8988T (cell line): ENCODE measurements at regions not wholly inside any gene's neighbourhood (a gene's known extent, or its start where the extent isn't known, plus 50 kb on each side); places are given as distances from the start of the nearest gene placed in this dataset.
"Not testable (repeated sequence)": the region's sequence is repeated elsewhere in the genome, so short reads cannot be mapped to it uniquely, and the experiment has no call there.

Source experiments
- DNase-seq: peaks from one replicate; pipeline ENCODE4 v3.0.0; 2011

DNA sequence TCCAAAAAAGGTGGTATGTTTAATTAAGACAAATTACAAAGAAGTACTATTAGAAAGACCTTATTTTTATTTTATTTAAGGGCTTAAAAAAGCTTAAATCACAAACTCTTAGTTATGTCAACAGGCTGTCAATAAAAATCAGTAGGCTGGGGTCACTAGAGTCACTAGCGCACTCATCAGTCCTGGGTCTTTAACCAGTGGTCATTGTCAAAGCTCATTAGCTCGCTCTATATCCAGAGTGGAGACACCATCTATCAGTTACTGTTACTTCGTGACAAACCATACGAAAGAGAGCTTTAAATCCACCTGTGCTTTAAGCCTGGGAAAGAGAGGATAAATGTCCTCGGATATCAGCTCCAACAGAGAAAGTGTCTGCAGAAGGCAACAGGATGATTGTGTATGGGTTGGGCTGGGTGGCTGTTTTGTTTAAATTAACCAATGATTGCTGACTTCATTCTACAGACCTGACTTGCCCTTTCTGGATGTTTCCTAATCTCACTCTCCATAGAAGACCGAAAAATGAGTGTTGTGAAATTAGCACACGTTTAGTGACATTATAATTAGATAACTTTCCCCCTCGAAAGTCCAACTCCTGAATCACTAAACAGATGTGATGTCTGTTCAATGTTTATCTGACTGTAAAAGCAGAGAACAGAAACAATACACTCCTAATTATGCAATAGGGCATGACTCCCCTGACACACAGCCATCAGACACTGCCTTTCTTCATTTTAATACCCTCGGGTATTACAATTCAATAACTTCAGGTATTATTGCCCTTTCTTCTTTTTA is 123.6 kb upstream of the TNPO1 start:
- DNase-seq, result no peak

GRCh38 chr5:72692231-72692637 is 124.2 kb upstream of the TNPO1 start:
- DNase-seq, result no peak

- DNase-seq, result no peak
These were observed 124.7 kb upstream of the TNPO1 start for GRCh38 chr5:72691751-72692150.

GRCh38 chr5:72688916-72689315 is 127.5 kb upstream of the TNPO1 start:
- DNase-seq, result no peak

DNA sequence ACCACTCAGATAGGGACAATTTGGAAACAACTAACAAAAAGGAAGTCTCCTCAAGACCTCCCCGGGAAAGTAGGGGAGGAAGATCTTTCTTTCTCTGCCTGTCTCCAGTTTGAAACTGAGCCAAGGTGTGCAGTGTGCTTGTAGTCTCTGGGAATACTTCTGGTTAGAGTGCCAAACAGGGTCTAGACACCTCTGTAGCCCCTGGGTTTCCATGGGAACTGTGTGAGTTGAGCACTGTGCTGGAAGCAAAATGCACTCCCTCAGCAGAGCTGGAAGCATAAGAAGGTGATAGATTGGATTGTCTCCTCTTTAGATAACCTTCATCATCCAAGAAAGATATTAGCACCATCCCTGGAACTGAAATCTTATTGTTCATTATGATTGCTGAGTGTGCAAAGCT is 129.2 kb upstream of the TNPO1 start:
- DNase-seq, result no peak

GRCh38 chr5:72682561-72682960 is 133.9 kb upstream of the TNPO1 start:
- DNase-seq, result no peak

- DNase-seq, result no peak
These were observed 134.7 kb upstream of the TNPO1 start for GRCh38 chr5:72681781-72682180.

DNA sequence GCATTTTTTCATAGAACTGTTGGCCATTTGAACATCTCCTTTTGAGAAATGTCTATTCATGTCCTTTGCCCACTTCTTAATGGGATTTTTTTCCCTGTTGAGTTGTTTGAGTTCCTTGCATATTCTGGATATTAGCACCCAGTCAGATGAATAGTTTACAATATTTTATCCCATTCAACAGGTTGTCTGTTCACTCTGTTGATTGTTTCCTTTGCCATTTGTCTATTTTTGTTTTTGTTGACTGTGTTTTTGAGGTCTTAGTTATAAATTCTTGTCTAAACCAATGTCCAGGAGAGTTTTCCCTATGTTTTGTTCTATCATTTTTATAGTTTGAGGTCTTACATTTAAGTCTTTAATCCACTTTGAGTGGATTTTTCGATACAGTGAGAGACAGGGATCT is 139.0 kb upstream of the TNPO1 start:
- no peak for DNase-seq

DNA sequence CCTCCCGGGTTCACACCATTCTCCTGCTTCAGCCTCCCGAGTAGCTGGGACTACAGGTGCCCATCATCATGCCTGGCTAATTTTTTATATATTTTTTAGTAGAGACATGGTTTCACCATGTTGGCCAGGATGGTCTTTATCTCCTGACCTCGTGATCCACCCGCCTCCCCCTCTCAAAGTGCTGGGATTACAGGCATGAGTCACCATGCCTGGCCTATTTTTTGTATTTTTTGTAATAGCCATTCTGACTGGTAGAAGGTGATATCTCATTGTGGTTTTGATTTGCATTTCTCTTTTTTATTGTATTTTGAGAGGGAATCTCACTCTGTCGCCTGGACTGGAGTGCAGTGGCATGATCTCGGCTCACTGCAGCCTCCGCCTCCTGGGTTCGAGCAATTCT is 139.6 kb upstream of the TNPO1 start:
- DNase-seq, result not testable (repeated sequence)

DNA sequence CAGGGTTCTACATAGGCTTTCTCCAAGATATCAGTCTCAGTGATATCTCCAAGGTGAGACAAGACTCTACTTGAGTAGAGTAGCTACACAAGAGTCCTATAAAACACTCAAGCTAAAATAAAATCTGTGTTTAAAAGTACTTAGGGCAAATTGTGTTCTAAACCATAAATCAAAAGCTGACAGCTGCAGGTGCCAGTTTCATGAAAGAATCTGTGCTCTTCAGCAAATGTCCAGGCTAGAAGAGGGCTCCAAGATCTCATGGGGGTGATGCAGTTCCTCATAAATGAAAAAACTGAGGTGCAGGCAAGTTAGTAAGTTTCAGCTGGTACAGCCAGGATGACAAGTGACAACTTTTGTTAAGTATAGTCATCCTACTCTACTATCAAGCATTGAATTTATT is 142.8 kb upstream of the TNPO1 start:
- DNase-seq, result no peak

DNA sequence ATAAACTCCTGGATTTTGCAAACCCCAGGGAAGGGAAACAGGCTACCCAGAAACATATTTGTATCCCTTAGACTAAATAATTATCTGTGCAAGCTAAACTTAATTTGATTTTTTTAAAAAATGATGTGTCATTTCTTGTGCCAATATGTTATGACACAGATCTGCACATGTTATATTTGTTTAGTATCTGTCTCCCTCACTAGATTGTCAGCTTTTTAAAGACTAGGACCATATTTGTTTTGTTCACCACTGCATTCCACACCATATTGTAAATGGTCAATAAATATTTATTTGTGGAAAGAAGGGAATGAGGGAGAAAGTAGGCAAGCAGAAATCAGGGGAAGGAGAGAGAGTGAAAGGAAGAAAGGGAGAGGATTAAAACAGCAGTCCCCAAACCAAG is 143.3 kb upstream of the TNPO1 start:
- no peak for DNase-seq

GRCh38 chr5:72667708-72668107 is 148.8 kb upstream of the TNPO1 start:
- no peak for DNase-seq

GRCh38 chr5:72662936-72663335 is 153.5 kb upstream of the TNPO1 start:
- no peak for DNase-seq

- no peak for DNase-seq
These were observed 154.2 kb upstream of the TNPO1 start for GRCh38 chr5:72662305-72662704.

DNA sequence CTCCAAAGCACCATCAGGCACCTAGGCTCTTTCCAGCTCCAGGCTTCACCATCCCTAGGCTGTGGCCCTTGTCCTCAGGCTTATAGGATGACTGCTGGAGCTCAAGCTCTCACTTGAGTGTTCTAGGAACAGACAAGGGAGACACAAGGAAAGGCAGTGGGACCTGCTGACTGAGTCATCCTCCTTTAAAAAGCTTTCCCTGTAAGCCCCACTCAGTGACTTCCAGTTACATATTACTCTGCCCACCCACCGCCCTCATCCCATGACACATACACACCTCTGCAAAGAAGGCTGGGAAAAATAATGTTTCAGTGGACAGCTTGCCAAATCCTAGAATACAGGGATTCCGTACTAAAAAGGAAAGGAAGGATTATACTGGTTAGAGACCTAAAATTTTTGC is 154.2 kb upstream of the ZNF366 start:
- DNase-seq, result no peak

- DNase-seq, result no peak
These were observed 152.5 kb upstream of the ZNF366 start for GRCh38 chr5:72659726-72660125.

GRCh38 chr5:72658761-72659540 is 151.7 kb upstream of the ZNF366 start:
- DNase-seq, result no peak

GRCh38 chr5:72658161-72658560 is 151.0 kb upstream of the ZNF366 start:
- DNase-seq, result no peak

DNA sequence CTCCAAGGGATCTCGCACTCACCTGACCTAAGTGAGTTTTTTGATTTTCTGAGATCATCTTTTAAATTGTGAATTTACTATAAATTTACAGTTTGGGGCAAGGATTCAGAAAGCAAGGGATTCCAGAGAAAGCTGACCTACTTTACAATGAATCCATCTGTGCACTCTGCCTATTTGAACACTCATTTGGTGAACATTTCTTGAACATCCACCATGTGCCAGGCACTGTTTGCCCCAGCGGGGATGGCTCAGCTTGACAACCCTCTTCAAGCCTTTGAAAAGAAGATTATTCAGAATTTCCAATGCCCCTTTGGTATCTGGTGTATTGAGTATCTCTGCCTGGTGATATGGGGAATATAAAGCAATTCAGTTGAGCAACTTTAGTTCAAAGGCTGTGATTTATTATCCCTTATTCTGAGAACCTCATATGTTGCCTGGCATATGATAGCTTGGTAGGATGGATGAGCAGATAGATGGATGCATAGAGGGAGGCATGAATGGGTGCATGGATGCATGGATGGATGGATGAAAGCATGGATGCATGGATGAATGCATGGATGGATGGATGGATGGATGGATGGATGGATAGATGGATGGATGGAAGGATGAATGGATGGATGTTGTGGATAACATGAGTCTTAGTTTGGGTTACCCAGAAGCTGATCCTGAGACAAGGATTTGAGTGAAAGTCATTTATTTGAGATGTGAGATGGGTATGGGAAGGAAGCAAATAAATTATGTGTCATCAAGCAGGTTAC is 149.7 kb upstream of the ZNF366 start:
- DNase-seq, result no peak

- DNase-seq, result no peak
These were observed 149.1 kb upstream of the ZNF366 start for GRCh38 chr5:72656331-72656730.

DNA sequence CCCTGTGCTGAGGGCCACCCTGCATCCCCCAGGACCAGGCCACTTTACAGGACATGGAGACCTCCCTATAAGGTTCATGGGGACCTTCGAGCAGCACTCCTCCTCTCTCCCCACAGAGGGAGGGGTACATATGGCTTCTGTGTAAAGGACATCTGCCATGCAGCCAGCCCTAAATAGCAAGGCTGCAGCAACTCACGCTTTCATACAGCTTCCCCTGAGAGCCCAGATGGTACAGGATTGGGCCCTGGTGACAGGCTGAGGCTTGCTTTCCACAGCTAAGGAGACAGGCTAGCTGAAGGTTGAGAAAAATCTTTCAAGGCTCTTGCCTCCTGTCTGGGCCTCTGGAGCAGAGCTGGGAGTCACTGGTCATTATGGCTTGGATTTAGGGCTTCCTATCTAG is 147.0 kb upstream of the ZNF366 start:
- DNase-seq, result no peak

DNA sequence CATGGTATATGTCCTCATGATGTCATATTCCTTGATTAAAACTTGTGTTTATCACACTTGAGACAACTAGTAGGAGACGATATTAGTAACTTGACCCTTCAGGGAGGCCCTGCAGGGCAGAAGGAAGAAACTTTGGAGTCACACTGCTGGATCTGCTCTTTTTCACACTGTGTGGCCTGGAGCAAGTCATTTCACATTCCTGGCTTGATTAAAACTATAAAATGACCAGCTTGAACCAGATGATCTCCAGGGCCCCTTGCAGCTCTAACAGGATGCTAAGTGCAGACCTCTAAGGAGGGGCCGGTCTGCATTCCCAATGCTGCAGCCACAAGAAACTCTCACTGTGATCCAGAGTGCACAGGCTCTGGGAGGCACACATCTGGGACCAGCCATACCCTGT is 146.4 kb upstream of the ZNF366 start:
- DNase-seq, result no peak

DNA sequence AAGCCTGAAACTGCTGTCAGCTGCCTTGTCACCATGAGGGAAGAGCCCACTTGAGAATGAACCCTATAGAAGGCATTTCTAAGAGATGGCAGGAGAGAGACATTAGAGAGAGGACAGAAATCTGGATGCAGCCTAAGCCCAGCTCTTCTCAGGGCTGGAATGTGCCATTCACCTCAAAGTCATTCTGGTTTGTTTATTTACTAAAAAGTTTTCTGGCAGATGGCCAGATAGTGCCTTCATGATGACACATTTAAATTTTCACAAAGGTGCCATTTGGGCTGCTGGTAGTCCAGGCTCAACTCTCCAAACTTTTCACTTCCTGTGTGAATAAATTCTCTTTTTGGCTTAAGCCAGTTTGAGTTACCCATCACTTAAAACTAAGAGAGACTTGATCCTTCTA is 144.6 kb upstream of the ZNF366 start:
- no peak for DNase-seq

- no peak for DNase-seq
These were observed 143.9 kb upstream of the ZNF366 start for GRCh38 chr5:72651109-72651508.
